GM12878 (cell line): ENCODE measurements at regions not wholly inside any gene's neighbourhood (a gene's known extent, or its start where the extent isn't known, plus 50 kb on each side); places are given as distances from the start of the nearest gene placed in this dataset.

Source experiments
- ATAC-seq: fragments of 200-7000 bp; cut with Tn5 transposase; 3 replicates; pipeline ENCODE4 v1.9.1; 2020; ENCODE audit warnings: mild to moderate bottlenecking, moderate library complexity
- BruUV-seq: library from RNA; stranded (reverse); fragments of 400-500 nt; replicated peaks from 2 replicates; lab custom pipeline; 2021; lab: Mats Ljungman, UMichigan
- CTCF ChIA-PET: fragments of 300-600 bp; sonication (Branson Sonifier 250); formaldehyde crosslinking; extraction: SDS; loops from one replicate; lab custom pipeline; 2021; ENCODE audit warnings: inconsistent platforms; lab: Yijun Ruan, JAX
- POLR2A ChIA-PET: fragments of 350-600 bp; formaldehyde crosslinking; extraction: SDS; loops from one replicate; lab custom pipeline; 2021; ENCODE audit warnings: inconsistent platforms; lab: Charles Lee
- RAD21 ChIA-PET: fragments of 300-600 bp; sonication (Branson Sonifier 250); formaldehyde crosslinking; loops from one replicate; lab custom pipeline; 2023; ENCODE audit warnings: antibody characterized with exemption; ENCODE audit not compliant: unreplicated experiment; lab: Charles Lee
- SMC1A ChIA-PET: fragments of 300-600 bp; sonication (Branson Sonifier 250); formaldehyde crosslinking; loops from one replicate; lab custom pipeline; 2023; ENCODE audit not compliant: unreplicated experiment, uncharacterized antibody; lab: Charles Lee
- DNase-seq: peaks from one replicate; pipeline ENCODE4 v3.0.0-alpha.2; 2011; ENCODE audit warnings: low read depth, low spot score
- FAIRE-seq: peaks from 3 replicates; lab custom pipeline; 2011; peaks lifted over from hg19 to GRCh38; lab: Jason Lieb, UNC
- H2AFZ ChIP-seq: 2 replicates; pipeline ENCODE4 v1.6.0; 2011; ENCODE audit warnings: low read depth, low read length, control low read depth; ENCODE audit not compliant: control insufficient read depth
- H3K27ac ChIP-seq: 2 replicates; pipeline ENCODE4 v1.5.1; 2011; ENCODE audit warnings: control low read depth; ENCODE audit not compliant: control insufficient read depth, insufficient read depth
- H3K27me3 ChIP-seq, 2 experiments: replicated peaks in 1 of 2; 2 replicates each; pipeline versions ENCODE4 v1.6.0 to v1.6.1; 2011; ENCODE audit warnings: low read length in 1 of 2; ENCODE audit not compliant: control insufficient read depth in 2 of 2, insufficient read depth in 2 of 2
- H3K36me3 ChIP-seq, 2 experiments: 2 replicates each; pipeline ENCODE4 v1.5.1; 2011; ENCODE audit warnings: low read length in 1 of 2; ENCODE audit not compliant: control insufficient read depth in 2 of 2, insufficient read depth in 2 of 2
- H3K4me1 ChIP-seq: 2 replicates; pipeline ENCODE4 v1.6.1; 2011; ENCODE audit warnings: mild to moderate bottlenecking, low read length, moderate library complexity, mixed read lengths; ENCODE audit not compliant: control insufficient read depth, insufficient read depth
- H3K4me2 ChIP-seq: 2 replicates; pipeline ENCODE4 v1.6.0; 2011; ENCODE audit warnings: control low read depth; ENCODE audit not compliant: control insufficient read depth, insufficient read depth
- H3K4me3 ChIP-seq: fragments of 200-600 bp; sonication (generic); 2 replicates; pipeline ENCODE4 v1.5.1; 2016
- H3K79me2 ChIP-seq: 2 replicates; pipeline ENCODE4 v1.6.0; 2011; ENCODE audit warnings: low read length; ENCODE audit not compliant: control insufficient read depth, insufficient read depth
- H3K9ac ChIP-seq: 2 replicates; pipeline ENCODE4 v1.8.0; 2011; ENCODE audit warnings: low read length, control low read depth, mixed read lengths; ENCODE audit not compliant: control insufficient read depth, insufficient read depth
- H3K9me3 ChIP-seq: replicated peaks from 3 replicates; pipeline ENCODE4 v1.5.1; 2011; ENCODE audit warnings: mild to moderate bottlenecking, low read length; ENCODE audit not compliant: control insufficient read depth, insufficient read depth
- H4K20me1 ChIP-seq: 2 replicates; pipeline ENCODE4 v1.6.0; 2011; ENCODE audit not compliant: control insufficient read depth, insufficient read depth
- ATF3 ChIP-seq: IDR thresholded peaks from 2 replicates; pipeline ENCODE4 v1.6.1; 2011; ENCODE audit warnings: low read depth, mild to moderate bottlenecking, low read length, moderate library complexity, borderline replicate concordance; ENCODE audit errors: extremely low read depth
- CHD1 ChIP-seq: IDR thresholded peaks from 2 replicates; pipeline ENCODE4 v1.6.1; 2012; ENCODE audit warnings: low read depth, low read length, improper control_type of control experiment
- KDM1A ChIP-seq: fragments of 200-600 bp; sonication (generic); IDR thresholded peaks from 2 replicates; pipeline ENCODE4 v1.6.1; 2016; ENCODE audit warnings: borderline replicate concordance
- KLF5 ChIP-seq: fragments of 450-650 bp; IDR thresholded peaks from 2 replicates; pipeline ENCODE4 v1.6.1; 2014; ENCODE audit warnings: mild to moderate bottlenecking; ENCODE audit not compliant: partially characterized antibody
- POLR2AphosphoS2 ChIP-seq: IDR thresholded peaks from 2 replicates; pipeline ENCODE4 v1.6.1; 2011; ENCODE audit warnings: low read depth, mild to moderate bottlenecking, low read length, improper control_type of control experiment, moderate library complexity
- POU2F2 ChIP-seq: IDR thresholded peaks from 3 replicates; pipeline ENCODE4 v1.6.1; 2011; ENCODE audit warnings: low read depth, mild to moderate bottlenecking, low read length, borderline replicate concordance
- REST ChIP-seq: IDR thresholded peaks from 2 replicates; pipeline ENCODE4 v1.6.1; 2012; ENCODE audit warnings: mild to moderate bottlenecking, low read depth, low read length
- ZZZ3 ChIP-seq: IDR thresholded peaks from 2 replicates; pipeline ENCODE4 v1.6.1; 2011; ENCODE audit warnings: low read depth; ENCODE audit not compliant: control insufficient read depth, insufficient read length
- WGBS: methylation state at CpG from one replicate; pipeline ENCODE4 v1.1.6; 2016; ENCODE audit warnings: low lambda C conversion rate; ENCODE audit not compliant: insufficient replicate concordance, insufficient coverage; ENCODE audit errors: missing lambda C conversion rate; 5-methylcytosine and 5-hydroxymethylcytosine counted together
- in situ Hi-C: fragments of 300-500 bp; cut with MboI; formaldehyde crosslinking; loops from 9 replicates; pipeline ENCODE4 v1.14.3; 2018; ENCODE audit warnings: mixed read lengths
- intact Hi-C: fragments of 100-400 bp; cut with micrococcal nuclease; formaldehyde crosslinking; loops from one replicate; pipeline ENCODE4 v1.14.2; 2022; ENCODE audit not compliant: unreplicated experiment

GRCh38 chr2:144894612-144895599 lies 375.0 kb upstream of the ZEB2 start:
- ChIA-PET POLR2A (no interaction called here), CTCF (no interaction called here), SMC1A (interaction anchor here (1.3 kb wide), 1 partner anchor 10 kb away, joined by 4 read pairs; no protein-coding TSS in a partner anchor), RAD21 (no interaction called here)
- Histone ChIP-seq H3K79me2 (no peaks in the 10 kb centered on the region), H2AFZ (no peak overlapping the region), H3K9ac (no peak overlapping the region), H3K9me3 (no peaks in the 10 kb centered on the region), H3K27ac (no peak overlapping the region), H3K36me3 (no peaks in the 10 kb centered on the region), H3K4me3 (no peak overlapping the region), H3K4me2 (no peak overlapping the region), H3K4me1 (no peaks in the 10 kb centered on the region), H4K20me1 (no peaks in the 10 kb centered on the region), H3K27me3 (no peaks in the 10 kb centered on the region)
- ATAC-seq: no peak
- no peak for FAIRE-seq
- intact Hi-C loops: no loop called here
- in situ Hi-C loops: no loop called here
- no TSS peak for BruUV-seq
- DNase-seq: no peak
- WGBS: 51% methylated on average over 8 of the region's 8 CpGs
- TF ChIP-seq CHD1 (no peak), ZZZ3 (no peak), POU2F2 (no peak), KDM1A (no peak)

- H3K4me2 ChIP-seq: no peak overlapping the region
- ChIA-PET POLR2A (no interaction called here), SMC1A (interaction anchor here (1.3 kb wide), 1 partner anchor 12 kb away, joined by 4 read pairs; no protein-coding TSS in a partner anchor), RAD21 (no interaction called here), CTCF (no interaction called here)
- no peaks in the 10 kb centered on the region for H3K9me3 ChIP-seq
- no peak for DNase-seq
- intact Hi-C loops: no loop called here
- no peak for ATAC-seq
- H3K9ac ChIP-seq: no peak overlapping the region
- no peaks in the 10 kb centered on the region for H3K27me3 ChIP-seq
- 19% methylated on average over 4 of the region's 4 CpGs for WGBS
- H3K36me3 ChIP-seq: no peaks in the 10 kb centered on the region
- no peak overlapping the region for H2AFZ ChIP-seq
- H3K4me3 ChIP-seq: no peak overlapping the region
- no peaks in the 10 kb centered on the region for H3K4me1 ChIP-seq
- H3K27ac ChIP-seq: no peak overlapping the region
- no peaks in the 10 kb centered on the region for H4K20me1 ChIP-seq
- BruUV-seq: no TSS peak
- H3K79me2 ChIP-seq: no peaks in the 10 kb centered on the region
- in situ Hi-C loops: no loop called here
- no peak for FAIRE-seq
- no peak for TF ChIP-seq POLR2AphosphoS2
- TF ChIP-seq KLF5: no peak
- TF ChIP-seq REST: no peak
- TF ChIP-seq ATF3: no peak
- TF ChIP-seq ZZZ3: no peak
Observed at GRCh38 chr2:144893464-144893863, 373.5 kb upstream of the ZEB2 start.
